Tibial nerve (tissue), 4 donors: ENCODE measurements at regions not wholly inside any gene's neighbourhood (a gene's known extent, or its start where the extent isn't known, plus 50 kb on each side); places are given as distances from the start of the nearest gene placed in this dataset.

Source experiments
- DNase-seq, 2 donors: peaks; one replicate each; pipeline ENCODE4 v3.0.0-alpha.2; 2019; ENCODE audit warnings: low spot score in 2 of 2
- H3K27ac ChIP-seq, 4 donors: fragments of 200-600 bp; sonication (generic) in 3 of 4; one replicate each; pipeline ENCODE4 v1.5.1; 2017 to 2019; ENCODE audit warnings: mild to moderate bottlenecking in 1 of 4
- H3K27me3 ChIP-seq, 2 donors: fragments of 200-600 bp; sonication (generic) in 1 of 2; one replicate each; pipeline versions ENCODE4 v1.5.1 to v1.6.0; 2017 to 2019
- H3K36me3 ChIP-seq, 3 donors: fragments of 200-600 bp; sonication (generic); one replicate each; pipeline ENCODE4 v1.5.1; 2018 to 2019
- H3K4me1 ChIP-seq, 4 donors: fragments of 200-600 bp; sonication (generic) in 3 of 4; one replicate each; pipeline ENCODE4 v1.5.1; 2017 to 2019
- H3K4me3 ChIP-seq, 4 donors: fragments of 200-600 bp; sonication (generic) in 3 of 4; one replicate each; pipeline ENCODE4 v1.5.1; 2017 to 2019; ENCODE audit warnings: mild to moderate bottlenecking in 1 of 4, moderate library complexity in 1 of 4
- H3K9me3 ChIP-seq, 4 donors: fragments of 200-600 bp; sonication (generic) in 3 of 4; one replicate each; pipeline ENCODE4 v1.5.1; 2017 to 2019
- CTCF ChIP-seq, 5 experiments: fragments of 200-600 bp in 3 of 5; fragments of 450-650 bp in 2 of 5; sonication (generic) in 3 of 5; IDR thresholded peaks; one replicate each; pipeline ENCODE4 v1.5.1; 2016 to 2019; ENCODE audit warnings: antibody characterized with exemption in 5 of 5, mild to moderate bottlenecking in 3 of 5, moderate library complexity in 2 of 5
- EP300 ChIP-seq, 2 donors: sonication (generic); formaldehyde crosslinking; IDR thresholded peaks; one replicate each; pipeline ENCODE4 v1.6.1; 2017; ENCODE audit warnings: antibody characterized with exemption in 2 of 2, mild to moderate bottlenecking in 1 of 2
- POLR2A ChIP-seq, 2 donors: fragments of 450-650 bp; IDR thresholded peaks; one replicate each; pipeline ENCODE4 v1.6.1; 2017; ENCODE audit warnings: antibody characterized with exemption in 2 of 2, mild to moderate bottlenecking in 2 of 2, moderate library complexity in 2 of 2
- WGBS, 2 donors: methylation state at CpG; one replicate each; pipeline ENCODE4 v1.1.5; 2018; 5-methylcytosine and 5-hydroxymethylcytosine counted together

- 73 to 78% methylated on average over 6 of the region's 6 CpGs for WGBS, 2 donors
- H3K4me3 ChIP-seq: no peak overlapping the region
- no peaks in the 10 kb centered on the region for H3K4me1 ChIP-seq
- no peak overlapping the region for H3K27ac ChIP-seq
- H3K27me3 ChIP-seq: no peaks in the 10 kb centered on the region
- TF ChIP-seq CTCF (IDR thresholded peaks at IDR 0.05) (no peak), POLR2A (IDR thresholded peaks at IDR 0.05) (no peak), EP300 (IDR thresholded peaks at IDR 0.05) (no peak)
- no peaks in the 10 kb centered on the region for H3K9me3 ChIP-seq
- H3K36me3 ChIP-seq: no peaks in the 10 kb centered on the region
- DNase-seq: no peak
These were observed 153.7 kb downstream of the SOX11 start for GRCh38 chr2:5845798-5846330.

GRCh38 chr2:5846881-5847280, 154.7 kb downstream of the SOX11 start:
- H3K9me3 ChIP-seq: no peaks in the 10 kb centered on the region
- H3K27me3 ChIP-seq: no peaks in the 10 kb centered on the region
- no peaks in the 10 kb centered on the region for H3K4me1 ChIP-seq
- no peak for DNase-seq
- H3K4me3 ChIP-seq: no peak overlapping the region
- TF ChIP-seq CTCF (IDR thresholded peaks at IDR 0.05) (no peak), POLR2A (IDR thresholded peaks at IDR 0.05) (no peak)
- 88 to 94% methylated on average over 7 of the region's 7 CpGs for WGBS, 2 donors
- no peaks in the 10 kb centered on the region for H3K36me3 ChIP-seq
- H3K27ac ChIP-seq: no peak overlapping the region

GRCh38 chr2:5849562-5849961, 157.4 kb downstream of the SOX11 start:
- H3K27ac ChIP-seq: no peak overlapping the region
- TF ChIP-seq POLR2A (IDR thresholded peaks at IDR 0.05) (no peak), EP300 (IDR thresholded peaks at IDR 0.05) (no peak), CTCF (IDR thresholded peaks at IDR 0.05) (no peak)
- no peaks in the 10 kb centered on the region for H3K36me3 ChIP-seq
- H3K4me1 ChIP-seq: no peaks in the 10 kb centered on the region
- H3K9me3 ChIP-seq: no peaks in the 10 kb centered on the region
- H3K27me3 ChIP-seq: no peaks in the 10 kb centered on the region
- DNase-seq: no peak
- whole genome bisulfite sequencing, 2 donors: 66 to 72% methylated on average over 3 of the region's 3 CpGs
- no peak overlapping the region for H3K4me3 ChIP-seq

- Histone ChIP-seq H3K27ac (no peak overlapping the region), H3K4me1 (no peaks in the 10 kb centered on the region), H3K9me3 (no peaks in the 10 kb centered on the region), H3K4me3 (no peak overlapping the region), H3K36me3 (no peaks in the 10 kb centered on the region), H3K27me3 (no peaks in the 10 kb centered on the region)
- TF ChIP-seq CTCF (IDR thresholded peaks at IDR 0.05) (no peak), POLR2A (IDR thresholded peaks at IDR 0.05) (no peak), EP300 (IDR thresholded peaks at IDR 0.05) (no peak)
- DNase-seq: no peak
These were observed 159.2 kb downstream of the SOX11 start for GRCh38 chr2:5851410-5851809.

- Histone ChIP-seq H3K4me1 (no peaks in the 10 kb centered on the region), H3K4me3 (no peak overlapping the region), H3K9me3 (peaks cover 0 to 7% (median 0%) of the 10 kb centered on the region in 4 donors), H3K27ac (no peak overlapping the region), H3K36me3 (no peaks in the 10 kb centered on the region), H3K27me3 (no peaks in the 10 kb centered on the region)
- DNase-seq: no peak
- 93 to 98% methylated on average over 2 of the region's 2 CpGs for WGBS, 2 donors
- no peak for TF ChIP-seq EP300 (IDR thresholded peaks at IDR 0.05)
- no peak for TF ChIP-seq CTCF (IDR thresholded peaks at IDR 0.05)
- TF ChIP-seq POLR2A (IDR thresholded peaks at IDR 0.05): no peak
These were observed 162.6 kb downstream of the SOX11 start for GRCh38 chr2:5854797-5855196.
